ENCODE measurements at regions not wholly inside any gene's neighbourhood (a gene's known extent, or its start where the extent isn't known, plus 50 kb on each side); places are given as distances from the start of the nearest gene placed in this dataset.

DNA sequence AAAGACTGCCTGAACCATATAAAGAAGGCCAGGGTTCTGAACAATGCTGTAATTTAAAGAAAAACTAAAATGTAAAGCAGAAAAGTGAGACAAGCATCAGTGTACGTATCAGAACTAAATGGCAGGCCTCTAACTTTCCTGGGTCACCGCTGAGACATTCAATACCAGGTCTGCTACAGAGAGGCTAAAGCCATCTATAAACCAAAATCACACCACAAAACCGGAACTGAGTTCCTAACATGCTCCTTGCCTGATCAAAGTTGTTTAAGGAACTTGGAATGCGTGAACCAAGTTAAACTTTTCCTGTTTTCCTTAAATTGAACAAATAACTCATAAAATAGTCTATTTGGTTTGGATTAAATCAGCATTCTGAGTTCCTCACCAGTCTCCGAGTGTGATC lies 55.3 kb upstream of the TECRL start:
- dilution Hi-C loops (cut with HindIII; ENCODE audit: low sequenced_read_pairs, unreplicated experiment), result no loop called here
- Histone ChIP-seq H3K4ac (ENCODE audit: low read depth, low read length) (no peak overlapping the region), H4K20me1 (ENCODE audit: insufficient read depth, low read length) (no peaks in the 10 kb centered on the region), H2BK120ac (ENCODE audit: low read depth, low read length) (no peak overlapping the region), H3K18ac (ENCODE audit: low read depth, low read length) (no peak overlapping the region), H3K4me3 (ENCODE audit: insufficient read depth, low read depth, low read length) (no peak overlapping the region), H2BK20ac (ENCODE audit: low read depth, low read length) (no peak overlapping the region), H3K23ac (ENCODE audit: low read depth, low read length) (no peak overlapping the region), H3K9me1 (ENCODE audit: insufficient read depth, low read length) (no peaks in the 10 kb centered on the region), H4K8ac (ENCODE audit: low read depth in 2 of 2, low read length in 2 of 2) (no peak overlapping the region), H2BK15ac (ENCODE audit: low read depth, low read length) (no peak overlapping the region), H2AK9ac (replicated peaks; ENCODE audit: low read depth, low read length, poor library complexity) (no peak overlapping the region), H3K56ac (ENCODE audit: extremely low read depth, insufficient read depth, low read length) (no peak overlapping the region), H3K36me3 (ENCODE audit: control insufficient read depth, insufficient read depth, low read length) (no peaks in the 10 kb centered on the region), H3K9ac (ENCODE audit: low read depth, low read length) (no peak overlapping the region), H3K79me1 (ENCODE audit: low read depth in 1 of 2, low read length in 2 of 2) (no peaks in the 10 kb centered on the region), H3K27me3 (ENCODE audit: control insufficient read depth, insufficient read depth, low read length) (no peaks in the 10 kb centered on the region), H2AFZ (replicated peaks; ENCODE audit: low read length, poor library complexity) (no peak overlapping the region), H4K5ac (ENCODE audit: low read depth, low read length) (no peak overlapping the region), H2BK5ac (ENCODE audit: low read depth, low read length, poor library complexity, severe bottlenecking) (no peak overlapping the region), H3K4me1 (ENCODE audit: control insufficient read depth, insufficient read depth, low read length) (no peaks in the 10 kb centered on the region), H3K9me3 (ENCODE audit: control insufficient read depth, insufficient read depth, low read length) (0 out of 2 replicates have a peak, but pooled peaks cover 1% of the 10 kb centered on the region), H3K4me2 (ENCODE audit: low read depth, low read length) (no peak overlapping the region), H3K14ac (replicated peaks; ENCODE audit: low read depth, low read length) (no peak overlapping the region), H4K91ac (ENCODE audit: insufficient read depth, low read depth, low read length) (no peak overlapping the region), H3K27ac (ENCODE audit: insufficient read depth, low read length) (no peak overlapping the region), H2AK5ac (ENCODE audit: low read depth, low read length) (no peak overlapping the region)
- ATAC-seq (ENCODE audit: low read depth) (no peak), DNase-seq (no peak)
- in situ Hi-C loops (cut with MboI; ENCODE audit: low sequenced_read_pairs), result no loop called here
- BruUV-seq (replicated peaks), result no TSS peak
- ChIA-PET CTCF (no interaction called here), POLR2A (ENCODE audit: unreplicated experiment) (no interaction called here)
- no CpG with 5 or more reads among the region's 5 CpGs for WGBS, 2 experiments (ENCODE audit: extremely low coverage in 2 of 2, insufficient read length in 1 of 2)
- intact Hi-C loops (cut with micrococcal nuclease), result no loop called here
- TF ChIP-seq RAD21 (IDR thresholded peaks at IDR 0.05; ENCODE audit: low read length), result no peak
- no peak for TF ChIP-seq MAZ (IDR thresholded peaks at IDR 0.05; ENCODE audit: borderline replicate concordance, low read depth, low read length)
- TF ChIP-seq BHLHE40 (IDR thresholded peaks at IDR 0.05; ENCODE audit: low read depth, low read length), result no peak
- TF ChIP-seq MXI1 (IDR thresholded peaks at IDR 0.05; ENCODE audit: borderline replicate concordance, low read depth, low read length), result no peak
- no peak for TF ChIP-seq POLR2A (IDR thresholded peaks at IDR 0.05; ENCODE audit: low read depth, low read length)
- TF ChIP-seq MAFK (IDR thresholded peaks at IDR 0.05; ENCODE audit: low read depth, low read length), result no peak
- TF ChIP-seq NFE2L2 (IDR thresholded peaks at IDR 0.05; ENCODE audit: low read depth, low read length), result no peak
- no peak for TF ChIP-seq FOS (IDR thresholded peaks at IDR 0.05; ENCODE audit: low read depth, low read length)
- TF ChIP-seq, protein P1, sequence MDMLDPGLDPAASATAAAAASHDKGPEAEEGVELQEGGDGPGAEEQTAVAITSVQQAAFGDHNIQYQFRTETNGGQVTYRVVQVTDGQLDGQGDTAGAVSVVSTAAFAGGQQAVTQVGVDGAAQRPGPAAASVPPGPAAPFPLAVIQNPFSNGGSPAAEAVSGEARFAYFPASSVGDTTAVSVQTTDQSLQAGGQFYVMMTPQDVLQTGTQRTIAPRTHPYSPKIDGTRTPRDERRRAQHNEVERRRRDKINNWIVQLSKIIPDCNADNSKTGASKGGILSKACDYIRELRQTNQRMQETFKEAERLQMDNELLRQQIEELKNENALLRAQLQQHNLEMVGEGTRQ (IDR thresholded peaks at IDR 0.05; ENCODE audit: low read depth, low read length), result no peak
- TF ChIP-seq CEBPB (IDR thresholded peaks at IDR 0.05; ENCODE audit: low read depth, low read length), result no peak
- TF ChIP-seq, protein P2, sequence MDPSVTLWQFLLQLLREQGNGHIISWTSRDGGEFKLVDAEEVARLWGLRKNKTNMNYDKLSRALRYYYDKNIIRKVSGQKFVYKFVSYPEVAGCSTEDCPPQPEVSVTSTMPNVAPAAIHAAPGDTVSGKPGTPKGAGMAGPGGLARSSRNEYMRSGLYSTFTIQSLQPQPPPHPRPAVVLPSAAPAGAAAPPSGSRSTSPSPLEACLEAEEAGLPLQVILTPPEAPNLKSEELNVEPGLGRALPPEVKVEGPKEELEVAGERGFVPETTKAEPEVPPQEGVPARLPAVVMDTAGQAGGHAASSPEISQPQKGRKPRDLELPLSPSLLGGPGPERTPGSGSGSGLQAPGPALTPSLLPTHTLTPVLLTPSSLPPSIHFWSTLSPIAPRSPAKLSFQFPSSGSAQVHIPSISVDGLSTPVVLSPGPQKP (IDR thresholded peaks at IDR 0.05; ENCODE audit: borderline replicate concordance, low read depth, low read length), result no peak
- no peak for TF ChIP-seq RFX5 (IDR thresholded peaks at IDR 0.05; ENCODE audit: low read depth, low read length)

All from IMR-90 (cell line).